Left ventricle myocardium inferior (tissue), 1 donor: ENCODE measurements at regions not wholly inside any gene's neighbourhood (a gene's known extent, or its start where the extent isn't known, plus 50 kb on each side); places are given as distances from the start of the nearest gene placed in this dataset.

Experiments
- DNase-seq: peaks from one replicate; pipeline ENCODE4 v3.0.0-alpha.2; 2020
- H3K27ac ChIP-seq: fragments of 200-600 bp; replicated peaks from 2 replicates; pipeline ENCODE4 v1.8.0; 2021
- H3K27me3 ChIP-seq: fragments of 200-600 bp; 2 replicates; pipeline ENCODE4 v1.8.0; 2021; ENCODE audit warnings: low read depth
- H3K36me3 ChIP-seq: fragments of 200-600 bp; 2 replicates; pipeline ENCODE4 v1.8.0; 2021
- H3K4me1 ChIP-seq: fragments of 200-600 bp; 2 replicates; pipeline ENCODE4 v1.8.0; 2021
- H3K4me3 ChIP-seq: fragments of 200-600 bp; 2 replicates; pipeline ENCODE4 v1.8.0; 2021; ENCODE audit warnings: mild to moderate bottlenecking, moderate library complexity
- H3K9me3 ChIP-seq: fragments of 200-600 bp; replicated peaks from 2 replicates; pipeline ENCODE4 v1.8.0; 2021
- CTCF ChIP-seq: fragments of 200-600 bp; IDR thresholded peaks from 2 replicates; pipeline ENCODE4 v1.8.0; 2021; ENCODE audit warnings: antibody characterized with exemption, mild to moderate bottlenecking, borderline replicate concordance
- intact Hi-C: fragments of 100-400 bp; cut with micrococcal nuclease; formaldehyde crosslinking; loops from one replicate; pipeline ENCODE4 v1.11.0; 2022
- donor health status: DM: no; HTN: yes; CAD: no; lungs with severe emphysema.

- H3K27ac ChIP-seq: no peak overlapping the region
- DNase-seq: no peak
- no peak for TF ChIP-seq CTCF
- no peaks in the 10 kb centered on the region for H3K9me3 ChIP-seq
- no peak overlapping the region for H3K4me3 ChIP-seq
- intact Hi-C loops: no loop called here
- H3K27me3 ChIP-seq: no peaks in the 10 kb centered on the region
- H3K36me3 ChIP-seq: no peaks in the 10 kb centered on the region
- H3K4me1 ChIP-seq: no peaks in the 10 kb centered on the region
These were observed 852.1 kb downstream of the MAT2B start for GRCh38 chr5:164357395-164358033.

GRCh38 chr5:164358531-164359259 is 853.3 kb downstream of the MAT2B start:
- Histone ChIP-seq H3K27ac (no peak overlapping the region), H3K4me3 (no peak overlapping the region), H3K4me1 (no peaks in the 10 kb centered on the region), H3K36me3 (no peaks in the 10 kb centered on the region), H3K9me3 (no peaks in the 10 kb centered on the region), H3K27me3 (no peaks in the 10 kb centered on the region)
- DNase-seq: no peak
- intact Hi-C loops: no loop called here
- no peak for TF ChIP-seq CTCF

GRCh38 chr5:164359260-164360255 is 854.1 kb downstream of the MAT2B start:
- Histone ChIP-seq H3K36me3 (no peaks in the 10 kb centered on the region), H3K27ac (no peak overlapping the region), H3K9me3 (no peaks in the 10 kb centered on the region), H3K4me3 (no peak overlapping the region), H3K4me1 (no peaks in the 10 kb centered on the region), H3K27me3 (no peaks in the 10 kb centered on the region)
- intact Hi-C loops: no loop called here
- TF ChIP-seq CTCF: no peak
- DNase-seq: no peak

GRCh38 chr5:164360589-164360988 is 855.2 kb downstream of the MAT2B start:
- H3K4me3 ChIP-seq: no peak overlapping the region
- no peak for TF ChIP-seq CTCF

GRCh38 chr5:164361986-164362385 is 856.6 kb downstream of the MAT2B start:
- Histone ChIP-seq H3K4me1 (no peaks in the 10 kb centered on the region), H3K27ac (no peak overlapping the region), H3K36me3 (no peaks in the 10 kb centered on the region), H3K27me3 (no peaks in the 10 kb centered on the region), H3K4me3 (no peak overlapping the region), H3K9me3 (no peaks in the 10 kb centered on the region)
- intact Hi-C loops: no loop called here
- no peak for TF ChIP-seq CTCF
- DNase-seq: no peak

More at GRCh38 chr5:164360589-164360988, 855.2 kb downstream of the MAT2B start:
- H3K27ac ChIP-seq: no peak overlapping the region
- no peak for DNase-seq
- H3K9me3 ChIP-seq: no peaks in the 10 kb centered on the region
- intact Hi-C loops: no loop called here
- H3K36me3 ChIP-seq: no peaks in the 10 kb centered on the region
- no peaks in the 10 kb centered on the region for H3K4me1 ChIP-seq
- H3K27me3 ChIP-seq: no peaks in the 10 kb centered on the region
